ENCODE measurements at regions not wholly inside any gene's neighbourhood (a gene's known extent, or its start where the extent isn't known, plus 50 kb on each side); places are given as distances from the start of the nearest gene placed in this dataset.

DNA sequence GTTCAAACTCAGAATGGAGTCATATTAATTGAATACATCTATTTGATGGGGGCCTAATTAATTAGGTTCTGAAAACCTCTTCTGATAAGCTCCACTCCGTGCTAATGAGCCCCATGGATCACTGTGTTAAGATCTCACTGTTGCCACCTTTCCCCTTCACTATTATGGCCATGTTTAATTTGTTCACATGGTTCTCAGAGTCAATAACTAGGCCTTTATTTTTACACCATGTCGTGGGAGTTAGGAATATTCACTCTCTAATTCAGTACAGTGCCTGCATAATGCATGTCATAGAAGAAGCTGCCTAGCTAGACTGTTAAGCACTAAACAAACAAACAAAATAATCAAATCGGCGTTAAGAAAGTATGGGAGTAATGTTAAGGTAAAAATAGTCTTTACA is 84.9 kb downstream of the EDEM1 start:
- no peak for TF ChIP-seq POLR2AphosphoS5 (IDR thresholded peaks at IDR 0.05; ENCODE audit: insufficient read depth, low read depth, low read length)
- TF ChIP-seq POLR2A (IDR thresholded peaks at IDR 0.05; ENCODE audit: low read depth, low read length): no peak
- no peak for TF ChIP-seq CTCF (IDR thresholded peaks at IDR 0.05; ENCODE audit: extremely low read depth in 1 of 2, insufficient read depth in 1 of 2, low read depth in 1 of 2, low read length in 2 of 2)
- TF ChIP-seq EZH2 (IDR thresholded peaks at IDR 0.05; ENCODE audit: borderline replicate concordance, low read depth, low read length, severe bottlenecking): no peak
- TF ChIP-seq, protein P1, sequence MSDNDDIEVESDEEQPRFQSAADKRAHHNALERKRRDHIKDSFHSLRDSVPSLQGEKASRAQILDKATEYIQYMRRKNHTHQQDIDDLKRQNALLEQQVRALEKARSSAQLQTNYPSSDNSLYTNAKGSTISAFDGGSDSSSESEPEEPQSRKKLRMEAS (IDR thresholded peaks at IDR 0.05; ENCODE audit: insufficient read depth, insufficient read length): no peak
- TF ChIP-seq FOS (IDR thresholded peaks at IDR 0.05; ENCODE audit: borderline replicate concordance, insufficient read depth, low read length): no peak
- TF ChIP-seq GATA2 (IDR thresholded peaks at IDR 0.05; ENCODE audit: insufficient read depth, insufficient read length, low read depth, low read length): no peak

All from endothelial cell of umbilical vein (primary cell).